Tibial nerve (tissue), 4 donors: ENCODE measurements at regions not wholly inside any gene's neighbourhood (a gene's known extent, or its start where the extent isn't known, plus 50 kb on each side); places are given as distances from the start of the nearest gene placed in this dataset.

ENCODE experiments used
- DNase-seq, 2 donors: peaks; one replicate each; pipeline ENCODE4 v3.0.0-alpha.2; 2019; ENCODE audit warnings: low spot score in 2 of 2
- H3K27ac ChIP-seq, 4 donors: fragments of 200-600 bp; sonication (generic) in 3 of 4; one replicate each; pipeline ENCODE4 v1.5.1; 2017 to 2019; ENCODE audit warnings: mild to moderate bottlenecking in 1 of 4
- H3K27me3 ChIP-seq, 2 donors: fragments of 200-600 bp; sonication (generic) in 1 of 2; one replicate each; pipeline versions ENCODE4 v1.5.1 to v1.6.0; 2017 to 2019
- H3K36me3 ChIP-seq, 3 donors: fragments of 200-600 bp; sonication (generic); one replicate each; pipeline ENCODE4 v1.5.1; 2018 to 2019
- H3K4me1 ChIP-seq, 4 donors: fragments of 200-600 bp; sonication (generic) in 3 of 4; one replicate each; pipeline ENCODE4 v1.5.1; 2017 to 2019
- H3K4me3 ChIP-seq, 4 donors: fragments of 200-600 bp; sonication (generic) in 3 of 4; one replicate each; pipeline ENCODE4 v1.5.1; 2017 to 2019; ENCODE audit warnings: mild to moderate bottlenecking in 1 of 4, moderate library complexity in 1 of 4
- H3K9me3 ChIP-seq, 4 donors: fragments of 200-600 bp; sonication (generic) in 3 of 4; one replicate each; pipeline ENCODE4 v1.5.1; 2017 to 2019
- CTCF ChIP-seq, 5 experiments: fragments of 200-600 bp in 3 of 5; fragments of 450-650 bp in 2 of 5; sonication (generic) in 3 of 5; IDR thresholded peaks; one replicate each; pipeline ENCODE4 v1.5.1; 2016 to 2019; ENCODE audit warnings: antibody characterized with exemption in 5 of 5, mild to moderate bottlenecking in 3 of 5, moderate library complexity in 2 of 5
- EP300 ChIP-seq, 2 donors: sonication (generic); formaldehyde crosslinking; IDR thresholded peaks; one replicate each; pipeline ENCODE4 v1.6.1; 2017; ENCODE audit warnings: antibody characterized with exemption in 2 of 2, mild to moderate bottlenecking in 1 of 2
- POLR2A ChIP-seq, 2 donors: fragments of 450-650 bp; IDR thresholded peaks; one replicate each; pipeline ENCODE4 v1.6.1; 2017; ENCODE audit warnings: antibody characterized with exemption in 2 of 2, mild to moderate bottlenecking in 2 of 2, moderate library complexity in 2 of 2
- WGBS, 2 donors: methylation state at CpG; one replicate each; pipeline ENCODE4 v1.1.5; 2018; 5-methylcytosine and 5-hydroxymethylcytosine counted together

DNA sequence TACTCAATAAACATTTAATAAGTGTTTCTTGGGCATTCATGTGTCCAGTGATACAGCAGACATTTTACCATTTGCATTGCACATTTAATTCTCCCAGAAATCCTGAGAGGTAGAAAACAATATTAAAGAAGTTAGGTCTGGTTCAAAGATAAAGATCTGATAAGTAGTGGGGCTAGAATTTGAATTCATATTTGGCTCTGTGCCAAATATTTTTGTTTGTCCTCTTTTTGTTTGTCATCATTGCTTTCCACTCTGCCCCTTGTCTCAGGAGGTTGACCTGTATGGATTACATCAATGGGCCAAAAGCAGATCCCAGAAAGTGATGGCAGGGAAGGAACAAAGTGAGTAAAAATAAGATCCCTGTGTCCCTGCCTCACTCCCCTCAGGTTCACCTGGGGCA is 441.9 kb upstream of the PKDCC start:
- Histone ChIP-seq H3K4me1 (peaks cover 0 to 12% (median 0%) of the 10 kb centered on the region in 4 donors), H3K27me3 (no peaks in the 10 kb centered on the region), H3K27ac (no peak overlapping the region), H3K4me3 (no peak overlapping the region), H3K9me3 (no peaks in the 10 kb centered on the region), H3K36me3 (no peaks in the 10 kb centered on the region)
- no peak for DNase-seq
- TF ChIP-seq CTCF (IDR thresholded peaks at IDR 0.05), result no peak
- TF ChIP-seq EP300 (IDR thresholded peaks at IDR 0.05), result no peak
- no peak for TF ChIP-seq POLR2A (IDR thresholded peaks at IDR 0.05)

DNA sequence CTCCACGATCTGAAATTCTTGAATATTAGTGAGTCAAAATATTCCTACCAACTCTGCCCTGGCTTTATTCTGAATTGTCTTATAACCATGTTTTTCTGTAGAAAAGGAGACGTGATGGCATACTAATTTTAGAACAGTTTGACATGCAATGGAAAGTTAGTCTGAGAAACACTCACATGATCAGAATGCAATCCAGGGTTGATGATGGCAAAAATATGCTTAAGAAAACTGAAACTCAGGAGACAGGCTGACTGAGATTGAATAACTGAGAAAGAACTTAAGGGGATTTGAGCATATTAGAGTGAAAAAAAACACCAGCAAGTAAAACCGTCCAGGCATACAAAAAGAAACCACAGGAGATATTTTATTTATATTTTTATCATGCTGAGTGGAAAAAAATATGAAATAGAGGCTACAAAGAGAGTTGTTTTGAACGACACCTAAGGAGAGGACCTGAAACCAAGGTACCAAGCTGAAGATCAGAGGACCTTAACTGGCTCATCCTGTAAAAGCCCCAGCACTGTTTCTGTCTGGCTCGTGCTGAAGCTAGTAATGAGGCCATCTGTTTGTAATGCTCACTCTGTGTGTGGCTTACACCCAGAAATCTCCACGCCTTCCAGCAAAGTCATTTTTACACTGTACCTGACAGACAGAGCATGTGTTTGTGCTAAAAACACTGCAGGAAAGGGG is 437.2 kb upstream of the PKDCC start:
- peak in 1 of 2 donors; percentile 19 for DNase-seq

DNA sequence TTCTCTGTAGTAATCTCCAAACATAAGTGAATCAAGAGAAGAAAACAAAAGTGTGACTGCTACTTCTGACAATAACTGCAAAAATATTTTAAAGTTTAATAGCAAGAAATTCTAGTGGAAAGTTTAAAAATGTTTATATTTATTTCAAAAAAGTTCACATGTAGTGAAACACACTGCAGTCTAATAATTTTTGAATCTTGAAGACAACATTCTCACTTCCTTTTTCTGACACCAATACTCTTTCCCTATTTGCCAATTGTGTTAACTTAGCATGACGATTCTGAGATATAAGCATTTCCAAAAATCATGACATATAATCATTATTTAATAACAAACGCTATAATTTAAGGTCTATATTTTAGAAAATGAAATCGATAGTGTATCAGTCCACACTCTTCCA is 429.1 kb upstream of the PKDCC start:
- no peak for TF ChIP-seq EP300 (IDR thresholded peaks at IDR 0.05)
- no peak for TF ChIP-seq POLR2A (IDR thresholded peaks at IDR 0.05)
- TF ChIP-seq CTCF (IDR thresholded peaks at IDR 0.05), result no peak

More for the DNA sequence above, 437.2 kb upstream of the PKDCC start:
- Histone ChIP-seq H3K27ac (peak overlapping the region; percentile 61 to 89 (median 74)), H3K36me3 (no peaks in the 10 kb centered on the region), H3K4me1 (peaks cover 0 to 12% (median 1%) of the 10 kb centered on the region in 4 donors), H3K27me3 (no peaks in the 10 kb centered on the region), H3K9me3 (no peaks in the 10 kb centered on the region), H3K4me3 (peak overlapping the region in 1 of 4 donors; percentile 28)
- TF ChIP-seq EP300 (IDR thresholded peaks at IDR 0.05) (peak in 1 of 2 donors; percentile 63), POLR2A (IDR thresholded peaks at IDR 0.05) (no peak)
- 47% methylated on average over 6 of the region's 6 CpGs for WGBS, 2 donors

GRCh38 chr2:41621095-41621494 is 426.7 kb upstream of the PKDCC start:
- H3K9me3 ChIP-seq, result no peaks in the 10 kb centered on the region
- H3K4me3 ChIP-seq, result no peak overlapping the region
- WGBS, 2 donors, result 75 to 76% methylated on average over 3 of the region's 3 CpGs
- no peaks in the 10 kb centered on the region for H3K27me3 ChIP-seq
- no peak for DNase-seq
- H3K36me3 ChIP-seq, result no peaks in the 10 kb centered on the region
- H3K27ac ChIP-seq, result no peak overlapping the region
- H3K4me1 ChIP-seq, result peaks cover 0 to 3% (median 0%) of the 10 kb centered on the region in 4 donors
- TF ChIP-seq EP300 (IDR thresholded peaks at IDR 0.05) (no peak), CTCF (IDR thresholded peaks at IDR 0.05) (no peak), POLR2A (IDR thresholded peaks at IDR 0.05) (no peak)

More for the DNA sequence above, 429.1 kb upstream of the PKDCC start:
- no peak for DNase-seq
- Histone ChIP-seq H3K9me3 (no peaks in the 10 kb centered on the region), H3K4me3 (no peak overlapping the region), H3K27ac (no peak overlapping the region), H3K4me1 (no peaks in the 10 kb centered on the region), H3K36me3 (no peaks in the 10 kb centered on the region), H3K27me3 (no peaks in the 10 kb centered on the region)
- 67 to 92% methylated on average over 3 of the region's 3 CpGs for WGBS, 2 donors

GRCh38 chr2:41621563-41621962 is 426.3 kb upstream of the PKDCC start:
- WGBS, 2 donors, result 26 to 31% methylated on average over 3 of the region's 3 CpGs
- H3K27me3 ChIP-seq, result no peaks in the 10 kb centered on the region
- no peak overlapping the region for H3K4me3 ChIP-seq
- no peaks in the 10 kb centered on the region for H3K9me3 ChIP-seq
- TF ChIP-seq CTCF (IDR thresholded peaks at IDR 0.05), result no peak
- TF ChIP-seq POLR2A (IDR thresholded peaks at IDR 0.05), result no peak
- TF ChIP-seq EP300 (IDR thresholded peaks at IDR 0.05), result no peak
- no peak overlapping the region for H3K27ac ChIP-seq
- no peaks in the 10 kb centered on the region for H3K36me3 ChIP-seq
- DNase-seq, result no peak
- H3K4me1 ChIP-seq, result peaks cover 0 to 3% (median 0%) of the 10 kb centered on the region in 4 donors
